Activated CD4-positive, alpha-beta memory T cell treated with anti-CD3 and anti-CD28 coated beads for 36 hours (primary cell): ENCODE measurements at regions not wholly inside any gene's neighbourhood (a gene's known extent, or its start where the extent isn't known, plus 50 kb on each side); places are given as distances from the start of the nearest gene placed in this dataset.

Experiments used
- CTCF ChIA-PET: fragments of 350-600 bp; sonication (Branson Sonifier 250); formaldehyde crosslinking; loops from one replicate; lab custom pipeline; 2021; ENCODE audit warnings: antibody characterized with exemption, inconsistent platforms; lab: Charles Lee
- POLR2A ChIA-PET: fragments of 350-600 bp; sonication (Branson Sonifier 250); formaldehyde crosslinking; loops from one replicate; lab custom pipeline; 2021; ENCODE audit warnings: antibody characterized with exemption; lab: Charles Lee
- DNase-seq: peaks from one replicate; pipeline ENCODE4 v3.0.0-alpha.2; 2020
- H3K27ac Mint-ChIP-seq: one replicate; pipeline ENCODE4 v1.8.0; 2021; ENCODE audit warnings: mixed read lengths
- H3K27me3 Mint-ChIP-seq: one replicate; pipeline ENCODE4 v1.8.0; 2021; ENCODE audit warnings: mixed read lengths
- H3K36me3 Mint-ChIP-seq: one replicate; pipeline ENCODE4 v1.8.0; 2021; ENCODE audit warnings: mixed read lengths
- H3K4me1 Mint-ChIP-seq: one replicate; pipeline ENCODE4 v1.8.0; 2021; ENCODE audit warnings: low read depth, mixed read lengths
- H3K4me3 Mint-ChIP-seq: one replicate; pipeline ENCODE4 v1.8.0; 2021; ENCODE audit warnings: mild to moderate bottlenecking, mixed read lengths
- H3K9me3 Mint-ChIP-seq: one replicate; pipeline ENCODE4 v1.8.0; 2021; ENCODE audit warnings: mixed read lengths
- intact Hi-C: fragments of 100-400 bp; cut with micrococcal nuclease; formaldehyde crosslinking; loops from one replicate; pipeline ENCODE4 v1.15.1; 2023

DNA sequence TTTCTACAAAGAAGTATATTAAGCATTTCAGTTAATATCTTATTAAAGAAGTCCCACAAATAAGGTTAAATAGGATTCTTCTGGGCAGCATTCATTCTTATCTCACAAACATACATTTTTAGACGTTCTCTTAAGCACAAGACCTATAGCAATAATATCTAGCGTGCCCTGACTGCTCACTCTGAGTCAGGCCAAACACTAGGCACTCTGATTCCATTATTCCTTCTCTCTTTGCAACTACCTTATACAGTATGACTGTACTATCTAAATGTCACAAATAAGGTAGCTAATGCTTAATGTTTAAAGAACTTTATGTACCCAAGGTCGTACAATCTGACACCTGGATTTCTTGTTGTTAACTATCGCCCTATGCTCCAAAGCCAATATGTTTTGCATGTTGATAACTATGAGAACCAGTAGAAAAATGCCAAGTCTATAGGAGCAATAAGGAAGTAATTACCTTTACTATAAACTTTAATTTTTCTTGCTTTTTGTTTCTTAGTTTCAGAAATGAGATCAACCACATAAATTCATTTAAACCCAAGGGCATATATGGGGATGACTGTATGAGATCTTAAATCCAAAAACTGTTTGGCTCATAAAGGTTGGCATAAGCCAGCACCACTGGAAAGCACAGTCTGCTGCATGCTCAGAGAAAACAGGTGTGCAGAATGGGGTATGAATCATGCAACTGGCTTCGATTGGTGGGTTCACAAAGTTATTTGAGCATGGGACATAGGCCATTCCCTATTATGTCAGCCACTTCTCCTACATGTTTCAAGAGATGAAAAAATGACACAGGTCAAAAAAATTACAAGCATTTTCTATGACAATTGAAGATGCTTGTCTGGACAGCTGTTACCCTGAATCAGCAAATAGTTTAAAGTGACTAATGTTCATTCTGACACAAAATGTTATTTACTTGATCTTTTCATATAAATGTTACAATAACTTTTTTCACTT lies 352.0 kb downstream of the IRS1 start:
- Mint-ChIP-seq H3K9me3 (peaks cover 5% of the 10 kb centered on the region), H3K27ac (no peak overlapping the region), H3K4me1 (no peaks in the 10 kb centered on the region), H3K27me3 (peaks cover 2% of the 10 kb centered on the region), H3K4me3 (no peak overlapping the region), H3K36me3 (no peaks in the 10 kb centered on the region)
- intact Hi-C loops: no loop called here
- CTCF ChIA-PET: no interaction called here
- POLR2A ChIA-PET: no interaction called here
- no peak for DNase-seq

DNA sequence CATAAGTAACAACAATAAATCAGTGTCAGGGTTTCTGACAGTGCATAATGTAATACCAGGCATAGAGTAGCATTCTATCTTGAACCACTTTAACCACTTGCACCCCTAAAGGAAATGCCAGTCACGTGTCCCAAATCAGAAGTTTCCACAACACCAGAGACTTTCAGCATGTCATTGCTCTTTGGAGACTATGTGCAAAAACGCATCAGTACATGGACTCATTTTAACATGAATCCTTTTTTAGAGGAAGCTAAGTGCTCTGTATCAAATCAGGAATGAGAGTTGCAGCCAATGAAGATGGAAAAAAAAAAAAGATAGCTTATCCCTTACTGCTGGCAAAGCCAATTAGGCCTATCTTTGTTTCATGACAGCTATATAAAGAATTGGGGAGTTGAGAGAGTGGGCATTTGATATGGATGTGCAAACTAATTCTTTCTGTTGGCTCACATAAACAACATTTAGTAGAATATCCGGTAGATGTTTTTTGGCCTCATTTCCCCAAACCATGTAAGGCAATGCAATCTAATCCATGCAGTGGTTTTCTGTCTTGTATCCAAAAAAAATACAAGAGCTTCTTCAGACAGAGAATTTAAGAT lies 353.1 kb downstream of the IRS1 start:
- Mint-ChIP-seq H3K4me1 (no peaks in the 10 kb centered on the region), H3K9me3 (no peaks in the 10 kb centered on the region), H3K27me3 (peaks cover 2% of the 10 kb centered on the region), H3K27ac (no peak overlapping the region), H3K4me3 (no peak overlapping the region), H3K36me3 (no peaks in the 10 kb centered on the region)
- intact Hi-C loops: no loop called here
- CTCF ChIA-PET: no interaction called here
- DNase-seq: no peak
- POLR2A ChIA-PET: no interaction called here

DNA sequence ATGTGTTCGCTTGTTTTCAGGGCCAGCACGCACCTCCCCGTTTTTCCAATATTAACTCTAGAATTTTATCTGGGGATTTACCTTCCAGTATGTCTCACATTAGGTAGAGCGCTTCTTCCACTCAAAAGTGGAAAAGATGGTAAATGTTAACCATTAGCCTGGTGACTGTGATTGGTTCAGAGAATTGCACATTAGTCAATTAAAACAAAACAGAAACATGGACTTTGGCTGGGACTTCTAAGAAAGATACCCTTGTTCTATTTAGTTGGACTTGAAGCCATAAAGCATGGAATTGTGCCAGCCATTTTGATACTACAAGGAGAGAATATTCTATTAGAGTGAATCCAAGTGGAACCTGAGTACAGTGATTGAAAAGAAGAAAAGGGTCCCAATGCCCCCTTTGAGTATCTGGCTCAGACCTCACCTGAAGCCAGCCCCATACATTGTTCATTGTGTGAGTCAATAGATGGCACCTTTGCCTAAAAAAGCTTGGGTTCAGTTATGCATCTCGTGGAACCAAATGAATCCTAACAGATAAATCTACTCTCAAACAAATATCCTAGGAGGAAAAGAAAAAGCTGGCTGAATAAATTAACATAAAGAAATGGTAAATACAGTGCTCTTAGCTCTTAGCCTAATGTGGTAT lies 354.3 kb downstream of the IRS1 start:
- no peak overlapping the region for H3K27ac Mint-ChIP-seq
- POLR2A ChIA-PET: no interaction called here

DNA sequence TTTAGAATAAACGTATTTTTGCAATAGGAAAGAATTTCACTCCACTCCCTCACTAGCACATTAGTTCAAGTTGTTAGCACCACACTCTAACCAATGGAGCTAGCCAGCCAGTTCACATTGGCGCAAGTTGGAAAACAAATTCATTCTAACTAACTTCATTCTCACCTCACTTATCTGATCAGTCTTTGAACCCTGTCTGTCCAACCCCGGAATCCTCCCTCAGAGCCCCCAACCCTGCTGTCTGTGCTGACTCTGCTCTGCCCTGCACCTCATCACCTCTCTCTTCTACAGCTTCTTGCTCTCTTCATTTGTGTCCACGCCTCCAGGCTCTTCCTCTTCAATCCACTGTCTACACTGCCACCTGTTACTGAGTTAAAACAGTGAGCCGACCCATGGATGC lies 356.5 kb downstream of the IRS1 start:
- H3K9me3 Mint-ChIP-seq: no peaks in the 10 kb centered on the region
- no peaks in the 10 kb centered on the region for H3K27me3 Mint-ChIP-seq
- H3K4me3 Mint-ChIP-seq: no peak overlapping the region
- no peaks in the 10 kb centered on the region for H3K4me1 Mint-ChIP-seq
- CTCF ChIA-PET: no interaction called here
- POLR2A ChIA-PET: no interaction called here
- intact Hi-C loops: no loop called here
- H3K27ac Mint-ChIP-seq: no peak overlapping the region
- no peaks in the 10 kb centered on the region for H3K36me3 Mint-ChIP-seq
- no peak for DNase-seq

More for the DNA sequence above, 354.3 kb downstream of the IRS1 start:
- no peak overlapping the region for H3K4me3 Mint-ChIP-seq
- H3K4me1 Mint-ChIP-seq: no peaks in the 10 kb centered on the region
- no peaks in the 10 kb centered on the region for H3K9me3 Mint-ChIP-seq
- no peak for DNase-seq
- H3K36me3 Mint-ChIP-seq: no peaks in the 10 kb centered on the region
- intact Hi-C loops: no loop called here
- peaks cover 2% of the 10 kb centered on the region for H3K27me3 Mint-ChIP-seq
- CTCF ChIA-PET: no interaction called here

DNA sequence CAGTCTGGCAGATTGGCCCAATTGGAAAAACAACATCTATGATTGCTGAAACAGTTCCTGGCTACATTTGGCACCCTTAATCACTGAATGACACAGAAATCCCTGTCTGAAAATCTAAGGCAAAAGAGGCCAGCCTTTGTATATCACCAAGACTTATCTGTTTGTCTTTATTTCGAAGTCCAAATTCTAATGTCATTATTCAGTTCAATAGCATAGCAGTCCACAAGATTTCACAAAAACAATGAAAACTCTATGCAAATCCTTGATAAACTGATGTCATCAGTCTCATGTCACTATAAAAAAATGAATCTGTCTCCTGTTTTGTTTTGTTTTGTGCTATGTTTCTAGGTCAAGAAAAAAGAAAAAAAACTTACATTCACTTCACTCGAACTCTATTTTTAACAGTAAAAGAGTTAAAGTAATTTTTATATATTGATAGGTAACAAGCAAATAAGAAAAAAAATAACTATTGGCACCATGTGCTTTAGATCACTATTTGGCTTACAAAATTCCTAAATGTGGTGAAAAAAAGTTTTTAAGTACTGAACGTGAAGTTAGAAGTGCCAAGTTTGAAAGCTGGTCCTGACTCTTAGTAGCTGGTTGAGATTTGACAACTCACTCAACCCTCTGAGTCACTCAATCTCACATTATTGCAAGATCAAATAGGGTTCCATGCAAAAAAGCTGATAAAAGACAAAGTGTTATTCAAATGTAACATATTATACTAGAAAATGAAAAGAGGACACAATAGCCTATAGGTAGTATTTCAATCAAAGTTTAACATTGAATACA lies 359.3 kb downstream of the IRS1 start:
- no peak overlapping the region for H3K27ac Mint-ChIP-seq
- no peaks in the 10 kb centered on the region for H3K4me1 Mint-ChIP-seq
- H3K36me3 Mint-ChIP-seq: peaks cover 3% of the 10 kb centered on the region
- H3K4me3 Mint-ChIP-seq: no peak overlapping the region
- intact Hi-C loops: no loop called here
- ChIA-PET POLR2A (no interaction called here), CTCF (no interaction called here)
- DNase-seq: no peak
- H3K9me3 Mint-ChIP-seq: no peaks in the 10 kb centered on the region
- peaks cover 2% of the 10 kb centered on the region for H3K27me3 Mint-ChIP-seq

DNA sequence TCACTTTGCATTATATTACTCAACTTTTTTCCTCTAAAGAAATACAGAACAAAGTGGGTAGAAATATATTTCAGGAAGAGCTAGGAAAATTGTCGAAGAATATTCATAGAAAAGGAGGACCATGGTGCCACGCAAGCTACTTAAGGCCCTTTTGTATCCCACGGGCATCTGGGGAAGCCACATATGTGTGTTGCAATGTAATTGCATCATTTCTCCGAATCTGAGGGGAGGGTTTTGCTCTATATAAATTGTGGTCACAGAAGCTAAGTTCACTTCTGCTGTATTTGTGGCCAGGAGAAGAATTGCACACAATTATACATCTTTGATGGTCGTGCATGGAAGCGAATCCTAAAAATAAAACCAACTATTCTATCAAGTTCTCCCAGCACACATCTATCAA lies 360.3 kb downstream of the IRS1 start:
- no peak for DNase-seq
- H3K27ac Mint-ChIP-seq: no peak overlapping the region
- ChIA-PET CTCF (no interaction called here), POLR2A (no interaction called here)
- no peaks in the 10 kb centered on the region for H3K4me1 Mint-ChIP-seq
- H3K9me3 Mint-ChIP-seq: no peaks in the 10 kb centered on the region
- intact Hi-C loops: no loop called here
- no peak overlapping the region for H3K4me3 Mint-ChIP-seq
- peaks cover 3% of the 10 kb centered on the region for H3K36me3 Mint-ChIP-seq
- peaks cover 5% of the 10 kb centered on the region for H3K27me3 Mint-ChIP-seq

DNA sequence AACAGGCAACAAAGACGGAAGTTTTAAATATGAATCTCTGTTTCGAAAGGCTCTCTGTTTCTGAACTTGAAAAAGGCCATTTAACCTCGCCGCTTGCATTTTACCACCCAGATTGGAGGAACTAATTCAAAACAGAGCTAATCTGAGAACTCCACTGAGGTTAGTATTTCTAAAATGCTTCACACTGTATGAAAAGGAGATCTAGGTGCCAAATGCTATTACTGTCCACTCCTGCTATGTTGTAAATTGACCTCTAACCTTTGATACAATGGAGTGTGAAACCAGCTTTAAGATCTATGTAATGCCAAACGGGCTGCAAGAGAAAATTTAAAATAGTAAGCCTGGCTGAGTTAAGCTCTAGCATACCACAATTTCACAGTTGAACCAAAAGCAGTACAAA lies 364.5 kb downstream of the IRS1 start:
- Mint-ChIP-seq H3K4me3 (no peak overlapping the region), H3K36me3 (peaks cover 3% of the 10 kb centered on the region), H3K27ac (no peak overlapping the region), H3K9me3 (no peaks in the 10 kb centered on the region), H3K4me1 (no peaks in the 10 kb centered on the region), H3K27me3 (peaks cover 9% of the 10 kb centered on the region)
- CTCF ChIA-PET: no interaction called here
- intact Hi-C loops: no loop called here
- POLR2A ChIA-PET: no interaction called here
- DNase-seq: no peak

DNA sequence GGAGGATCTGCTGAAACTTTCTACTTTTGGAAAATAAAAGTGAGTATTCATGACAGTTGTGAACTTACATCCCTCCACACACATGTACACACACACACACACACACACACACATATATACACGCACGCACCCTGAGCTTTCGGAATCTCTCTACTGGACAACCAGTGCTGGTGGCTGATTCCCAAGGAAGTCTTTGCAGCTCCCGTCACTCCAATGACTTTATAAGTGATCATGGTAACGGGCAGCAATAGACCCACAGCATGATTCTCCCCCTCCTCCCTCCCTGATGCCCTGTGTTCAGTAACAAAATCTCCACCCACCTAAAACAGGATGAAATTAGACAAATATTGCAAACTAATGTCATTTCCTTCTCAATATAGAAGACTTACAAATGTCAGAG lies 364.9 kb downstream of the IRS1 start:
- no peak for DNase-seq
- H3K4me1 Mint-ChIP-seq: no peaks in the 10 kb centered on the region
- no peak overlapping the region for H3K4me3 Mint-ChIP-seq
- no peak overlapping the region for H3K27ac Mint-ChIP-seq
- POLR2A ChIA-PET: no interaction called here
- no peaks in the 10 kb centered on the region for H3K9me3 Mint-ChIP-seq
- H3K27me3 Mint-ChIP-seq: peaks cover 9% of the 10 kb centered on the region
- H3K36me3 Mint-ChIP-seq: peaks cover 3% of the 10 kb centered on the region
- intact Hi-C loops: no loop called here
- CTCF ChIA-PET: no interaction called here

DNA sequence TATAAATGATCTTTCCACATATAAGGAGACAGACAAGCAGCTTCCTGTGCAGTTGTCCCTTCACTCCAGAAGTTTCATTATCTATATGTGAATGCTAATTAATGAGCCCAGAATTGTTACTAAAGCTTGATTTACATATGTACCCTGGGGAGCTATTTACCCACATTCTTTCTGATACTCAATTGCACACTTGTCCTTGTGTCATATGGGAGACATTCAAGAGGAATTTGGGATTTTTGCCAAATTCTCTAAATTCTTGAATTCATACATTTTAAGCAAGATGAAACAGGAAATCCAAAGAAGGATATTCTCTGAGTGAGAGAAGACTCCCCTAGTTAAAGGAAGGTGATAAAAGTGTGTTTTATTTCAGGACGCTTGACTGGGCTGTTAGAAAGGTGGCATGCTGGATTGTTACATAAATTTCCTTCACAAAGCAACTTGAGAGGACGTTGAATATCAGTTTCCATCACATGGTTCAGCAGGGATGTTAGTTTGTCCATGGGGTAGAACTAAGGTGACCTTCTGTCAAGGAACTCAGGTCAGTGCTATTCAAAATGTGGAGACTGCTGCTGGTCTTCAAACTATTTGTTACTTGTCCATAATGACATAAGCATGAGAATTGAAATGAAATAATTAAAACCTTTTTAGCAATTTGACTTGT lies 368.2 kb downstream of the IRS1 start:
- ChIA-PET POLR2A (no interaction called here), CTCF (no interaction called here)
- no peak for DNase-seq
- intact Hi-C loops: no loop called here
- Mint-ChIP-seq H3K27me3 (peaks cover 10% of the 10 kb centered on the region), H3K27ac (no peak overlapping the region), H3K9me3 (no peaks in the 10 kb centered on the region), H3K4me1 (no peaks in the 10 kb centered on the region), H3K36me3 (peaks cover 3% of the 10 kb centered on the region), H3K4me3 (no peak overlapping the region)

DNA sequence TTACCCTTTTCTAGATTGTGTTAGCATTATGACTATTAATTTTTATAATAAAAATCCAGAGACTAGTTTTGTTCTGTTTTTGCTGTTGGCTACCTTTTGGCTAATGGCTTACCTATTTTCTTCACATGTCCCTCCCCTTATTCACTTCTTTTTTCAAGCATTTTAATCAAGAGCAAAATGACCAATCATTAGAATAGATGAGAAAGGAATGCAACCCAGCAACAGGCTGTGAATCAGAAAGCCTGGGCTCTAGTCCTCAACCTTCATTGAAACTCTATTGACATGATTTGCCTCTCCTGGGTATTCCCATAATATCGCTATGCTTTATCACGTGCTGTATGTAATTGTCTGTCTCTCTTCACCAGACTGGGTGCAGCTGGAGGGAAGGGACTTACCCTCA lies 370.1 kb downstream of the IRS1 start:
- H3K9me3 Mint-ChIP-seq: no peaks in the 10 kb centered on the region
- POLR2A ChIA-PET: no interaction called here
- H3K27me3 Mint-ChIP-seq: peaks cover 15% of the 10 kb centered on the region
- no peak overlapping the region for H3K4me3 Mint-ChIP-seq
- H3K27ac Mint-ChIP-seq: no peak overlapping the region
- intact Hi-C loops: loop anchor here (10.0 kb wide), 1 partner anchor 405 kb away; the partner anchor contains the start of gene RHBDD1
- no peaks in the 10 kb centered on the region for H3K36me3 Mint-ChIP-seq
- no peak for DNase-seq
- H3K4me1 Mint-ChIP-seq: peaks cover 3% of the 10 kb centered on the region
- CTCF ChIA-PET: no interaction called here

DNA sequence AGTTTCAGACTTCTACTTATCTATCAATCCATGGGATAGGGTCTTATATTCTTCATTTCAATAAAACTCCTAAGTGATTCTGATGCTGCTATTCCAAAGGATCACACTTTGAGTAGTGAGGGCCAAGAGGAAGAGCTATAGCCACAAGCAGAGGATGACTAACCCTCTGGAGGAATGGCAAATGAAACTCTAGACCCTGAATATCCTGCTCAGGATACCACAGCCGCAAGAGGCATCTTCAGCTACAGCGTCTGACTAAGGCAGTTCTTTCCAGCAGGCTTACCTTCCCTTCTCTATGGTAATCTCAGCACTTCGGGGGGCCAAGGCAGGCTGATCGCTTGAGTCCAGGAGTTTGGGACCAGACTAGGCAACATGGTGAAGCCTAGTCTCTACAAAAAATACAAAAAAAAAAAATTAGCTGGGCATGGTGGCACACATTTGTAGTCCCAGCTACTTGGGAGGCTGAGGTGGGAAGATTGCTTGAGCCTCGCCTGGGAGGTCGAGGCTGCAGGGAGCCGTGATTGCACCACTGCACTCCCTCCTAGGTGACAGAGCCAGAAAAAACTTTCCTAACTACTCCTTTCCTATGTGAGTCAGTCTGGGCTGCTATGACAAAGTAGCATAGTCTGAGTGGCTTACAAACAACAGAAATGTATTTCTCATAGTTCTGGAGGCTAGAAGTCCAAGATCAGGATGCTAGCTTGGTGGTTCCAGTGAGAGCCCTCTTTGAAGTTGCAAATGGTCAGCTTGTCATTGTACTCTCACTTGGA lies 371.9 kb downstream of the IRS1 start:
- H3K4me1 Mint-ChIP-seq: peaks cover 15% of the 10 kb centered on the region
- CTCF ChIA-PET: no interaction called here
- no peak for DNase-seq
- H3K27me3 Mint-ChIP-seq: peaks cover 18% of the 10 kb centered on the region
- POLR2A ChIA-PET: no interaction called here
- intact Hi-C loops: loop anchor here (10.0 kb wide), 1 partner anchor 407 kb away; the partner anchor contains the start of gene RHBDD1
- H3K27ac Mint-ChIP-seq: no peak overlapping the region
- H3K9me3 Mint-ChIP-seq: no peaks in the 10 kb centered on the region
- H3K36me3 Mint-ChIP-seq: no peaks in the 10 kb centered on the region
- no peak overlapping the region for H3K4me3 Mint-ChIP-seq
